Activated CD4-positive, alpha-beta T cell treated with anti-CD3 and anti-CD28 coated beads, Interleukin-2, amount 10 ng/mL, durations not matched to agents 7 days and 5 days (primary cell): ENCODE measurements at regions not wholly inside any gene's neighbourhood (a gene's known extent, or its start where the extent isn't known, plus 50 kb on each side); places are given as distances from the start of the nearest gene placed in this dataset.
"Not testable (repeated sequence)": the region's sequence is repeated elsewhere in the genome, so short reads cannot be mapped to it uniquely, and the experiment has no call there.

ENCODE experiments used
- CTCF ChIA-PET: fragments of 350-600 bp; sonication (Branson Sonifier 250); formaldehyde crosslinking; loops from one replicate; lab custom pipeline; 2021; ENCODE audit warnings: antibody characterized with exemption; lab: Charles Lee
- POLR2A ChIA-PET: fragments of 350-600 bp; sonication (Branson Sonifier 250); formaldehyde crosslinking; loops from one replicate; lab custom pipeline; 2021; ENCODE audit warnings: antibody characterized with exemption; lab: Charles Lee
- DNase-seq: peaks from one replicate; pipeline ENCODE4 v3.0.0-alpha.2; 2020
- H3K27ac Mint-ChIP-seq: one replicate; pipeline ENCODE4 v1.8.0; 2021; ENCODE audit warnings: mild to moderate bottlenecking, moderate library complexity, mixed read lengths
- H3K27me3 Mint-ChIP-seq: one replicate; pipeline ENCODE4 v1.8.0; 2021; ENCODE audit warnings: mixed read lengths
- H3K36me3 Mint-ChIP-seq: one replicate; pipeline ENCODE4 v1.8.0; 2021; ENCODE audit warnings: low read depth, mixed read lengths
- H3K4me1 Mint-ChIP-seq: one replicate; pipeline ENCODE4 v1.8.0; 2021; ENCODE audit warnings: mixed read lengths
- H3K4me3 Mint-ChIP-seq: one replicate; pipeline ENCODE4 v1.8.0; 2021; ENCODE audit warnings: mild to moderate bottlenecking, moderate library complexity, mixed read lengths
- H3K9me3 Mint-ChIP-seq: one replicate; pipeline ENCODE4 v1.8.0; 2021; ENCODE audit warnings: mixed read lengths

- H3K27ac Mint-ChIP-seq = no peak overlapping the region
- CTCF ChIA-PET = no interaction called here
- DNase-seq = no peak
- no peaks in the 10 kb centered on the region for H3K9me3 Mint-ChIP-seq
- POLR2A ChIA-PET = no interaction called here
- no peak overlapping the region for H3K4me3 Mint-ChIP-seq
- H3K36me3 Mint-ChIP-seq = no peaks in the 10 kb centered on the region
- H3K27me3 Mint-ChIP-seq = no peaks in the 10 kb centered on the region
- H3K4me1 Mint-ChIP-seq = no peaks in the 10 kb centered on the region
Measured at GRCh38 chr4:126183206-126183605, 868.5 kb downstream of the FAT4 start.

- H3K27ac Mint-ChIP-seq = no peak overlapping the region
- POLR2A ChIA-PET = no interaction called here
- no peak for DNase-seq
- no peaks in the 10 kb centered on the region for H3K27me3 Mint-ChIP-seq
- no peaks in the 10 kb centered on the region for H3K36me3 Mint-ChIP-seq
- CTCF ChIA-PET = no interaction called here
- peaks cover 9% of the 10 kb centered on the region for H3K9me3 Mint-ChIP-seq
- no peak overlapping the region for H3K4me3 Mint-ChIP-seq
- no peaks in the 10 kb centered on the region for H3K4me1 Mint-ChIP-seq
Measured at GRCh38 chr4:126191536-126191935, 876.8 kb downstream of the FAT4 start.

GRCh38 chr4:126192506-126192905, 877.8 kb downstream of the FAT4 start:
- CTCF ChIA-PET = no interaction called here
- H3K27ac Mint-ChIP-seq = no peak overlapping the region

DNA sequence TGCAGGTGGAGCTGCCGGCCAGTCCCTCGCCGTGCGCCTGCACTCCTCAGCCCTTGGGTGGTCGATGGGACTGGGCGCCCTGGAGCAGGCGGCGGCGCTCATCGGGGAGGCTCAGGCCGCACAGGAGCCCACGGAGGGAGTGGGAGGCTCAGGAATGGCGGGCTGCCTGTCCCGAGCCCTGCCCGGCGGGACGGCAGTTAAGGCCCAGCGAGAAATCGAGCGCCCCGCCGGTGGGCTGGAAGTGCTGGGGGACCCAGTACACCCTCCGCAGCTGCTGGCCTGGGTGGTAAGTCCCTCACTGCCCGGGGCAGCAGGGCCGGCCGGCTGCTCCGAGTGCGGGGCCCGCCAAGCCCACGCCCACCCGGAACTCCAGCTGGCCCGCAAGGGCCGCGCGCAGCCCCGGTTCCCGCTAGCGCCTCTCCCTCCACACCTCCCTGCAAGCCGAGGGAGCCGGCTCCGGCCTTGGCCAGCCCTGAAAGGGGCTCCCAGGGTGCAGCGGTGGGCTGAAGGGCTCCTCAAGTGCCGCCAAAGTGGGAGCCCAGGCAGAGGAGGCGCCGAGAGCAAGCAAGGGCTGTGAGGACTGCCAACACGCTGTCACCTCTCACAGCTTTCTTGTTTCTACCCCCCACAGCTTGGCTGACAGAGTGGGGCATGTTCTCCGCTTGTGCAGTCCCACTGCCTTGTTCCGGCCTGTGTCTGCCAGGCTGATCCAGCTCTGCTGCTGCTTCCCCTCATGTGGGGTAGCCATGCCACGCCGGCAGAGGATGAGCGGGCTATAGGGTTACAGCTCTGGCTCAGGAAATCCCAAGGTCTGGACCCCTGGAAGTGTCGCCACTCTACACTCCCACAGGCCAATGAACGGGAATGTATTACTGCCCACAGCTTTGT, 886.7 kb downstream of the FAT4 start:
- H3K27me3 Mint-ChIP-seq, H3K4me1 Mint-ChIP-seq, H3K27ac Mint-ChIP-seq, H3K4me3 Mint-ChIP-seq, CTCF ChIA-PET, H3K9me3 Mint-ChIP-seq, POLR2A ChIA-PET, DNase-seq, H3K36me3 Mint-ChIP-seq: not testable (repeated sequence)

More at GRCh38 chr4:126192506-126192905, 877.8 kb downstream of the FAT4 start:
- Mint-ChIP-seq H3K9me3 (peaks cover 9% of the 10 kb centered on the region), H3K27me3 (no peaks in the 10 kb centered on the region), H3K4me1 (no peaks in the 10 kb centered on the region), H3K4me3 (no peak overlapping the region), H3K36me3 (no peaks in the 10 kb centered on the region)
- DNase-seq = no peak
- POLR2A ChIA-PET = no interaction called here

DNA sequence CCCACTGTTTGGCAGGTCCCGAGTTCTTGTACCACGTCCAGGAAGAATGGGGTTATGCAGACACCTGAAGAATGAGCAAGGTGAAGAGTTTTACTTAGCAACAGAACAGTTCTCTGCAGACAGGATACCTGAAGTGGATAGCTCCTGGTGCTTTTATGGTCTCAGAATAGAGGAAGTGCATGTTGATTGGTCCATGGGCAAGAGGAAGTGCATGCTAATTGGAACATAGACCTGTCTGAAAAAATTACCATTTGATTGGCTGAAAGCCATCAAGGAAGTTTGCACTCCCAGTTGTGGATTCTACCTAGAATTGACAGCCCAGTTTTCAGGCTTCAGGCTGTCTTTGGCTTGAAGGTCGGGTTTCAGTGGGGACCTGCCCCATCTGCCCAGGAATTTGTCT, 887.5 kb downstream of the FAT4 start:
- Mint-ChIP-seq H3K27me3 (no peaks in the 10 kb centered on the region), H3K4me3 (no peak overlapping the region), H3K9me3 (peaks cover 3% of the 10 kb centered on the region), H3K27ac (no peak overlapping the region), H3K36me3 (no peaks in the 10 kb centered on the region), H3K4me1 (no peaks in the 10 kb centered on the region)
- no peak for DNase-seq
- ChIA-PET POLR2A (no interaction called here), CTCF (no interaction called here)

- H3K4me3 Mint-ChIP-seq = no peak overlapping the region
- H3K4me1 Mint-ChIP-seq = no peaks in the 10 kb centered on the region
- no peaks in the 10 kb centered on the region for H3K36me3 Mint-ChIP-seq
- ChIA-PET POLR2A (no interaction called here), CTCF (no interaction called here)
- no peaks in the 10 kb centered on the region for H3K27me3 Mint-ChIP-seq
- no peak overlapping the region for H3K27ac Mint-ChIP-seq
- peaks cover 5% of the 10 kb centered on the region for H3K9me3 Mint-ChIP-seq
- no peak for DNase-seq
Measured at GRCh38 chr4:126207910-126208309, 893.2 kb downstream of the FAT4 start.

DNA sequence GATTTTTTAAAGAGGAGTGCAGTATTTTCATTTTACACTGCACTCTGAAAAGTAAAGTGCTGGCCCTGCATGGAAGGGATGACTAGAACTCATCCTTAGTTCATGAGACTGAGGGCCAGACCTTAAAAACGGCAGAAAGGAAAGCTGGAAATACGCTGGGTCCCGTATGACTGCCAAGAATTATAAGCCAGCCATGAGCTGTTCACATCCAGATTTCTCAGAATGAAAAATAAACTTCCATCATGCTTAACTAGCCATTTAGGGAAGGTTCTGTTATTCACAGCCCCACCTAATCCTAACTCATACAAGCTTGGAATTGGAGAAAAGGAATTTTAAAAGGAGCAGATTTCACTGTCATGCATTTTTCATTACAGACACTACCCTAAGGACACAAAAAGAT, 894.4 kb downstream of the FAT4 start:
- peaks cover 5% of the 10 kb centered on the region for H3K9me3 Mint-ChIP-seq
- no peak for DNase-seq
- no peaks in the 10 kb centered on the region for H3K36me3 Mint-ChIP-seq
- ChIA-PET POLR2A (no interaction called here), CTCF (no interaction called here)
- no peaks in the 10 kb centered on the region for H3K27me3 Mint-ChIP-seq
- H3K4me3 Mint-ChIP-seq = no peak overlapping the region
- no peaks in the 10 kb centered on the region for H3K4me1 Mint-ChIP-seq
- H3K27ac Mint-ChIP-seq = no peak overlapping the region

- no peak overlapping the region for H3K4me3 Mint-ChIP-seq
- ChIA-PET CTCF (no interaction called here), POLR2A (no interaction called here)
- no peaks in the 10 kb centered on the region for H3K4me1 Mint-ChIP-seq
- H3K27ac Mint-ChIP-seq = no peak overlapping the region
- no peaks in the 10 kb centered on the region for H3K9me3 Mint-ChIP-seq
- no peaks in the 10 kb centered on the region for H3K27me3 Mint-ChIP-seq
- no peak for DNase-seq
- H3K36me3 Mint-ChIP-seq = no peaks in the 10 kb centered on the region
Measured at GRCh38 chr4:126213996-126214395, 899.2 kb downstream of the FAT4 start.

GRCh38 chr4:126215759-126216158, 901.0 kb downstream of the FAT4 start:
- H3K36me3 Mint-ChIP-seq = no peaks in the 10 kb centered on the region
- H3K4me3 Mint-ChIP-seq = no peak overlapping the region
- no peaks in the 10 kb centered on the region for H3K4me1 Mint-ChIP-seq
- DNase-seq = no peak
- H3K27me3 Mint-ChIP-seq = no peaks in the 10 kb centered on the region
- H3K9me3 Mint-ChIP-seq = no peaks in the 10 kb centered on the region
- H3K27ac Mint-ChIP-seq = no peak overlapping the region
- POLR2A ChIA-PET = no interaction called here
- CTCF ChIA-PET = no interaction called here

- DNase-seq = no peak
- H3K4me3 Mint-ChIP-seq = no peak overlapping the region
- no peaks in the 10 kb centered on the region for H3K4me1 Mint-ChIP-seq
- ChIA-PET POLR2A (no interaction called here), CTCF (no interaction called here)
- H3K36me3 Mint-ChIP-seq = no peaks in the 10 kb centered on the region
- no peaks in the 10 kb centered on the region for H3K9me3 Mint-ChIP-seq
- H3K27ac Mint-ChIP-seq = no peak overlapping the region
- no peaks in the 10 kb centered on the region for H3K27me3 Mint-ChIP-seq
Measured at GRCh38 chr4:126216611-126217010, 901.9 kb downstream of the FAT4 start.

DNA sequence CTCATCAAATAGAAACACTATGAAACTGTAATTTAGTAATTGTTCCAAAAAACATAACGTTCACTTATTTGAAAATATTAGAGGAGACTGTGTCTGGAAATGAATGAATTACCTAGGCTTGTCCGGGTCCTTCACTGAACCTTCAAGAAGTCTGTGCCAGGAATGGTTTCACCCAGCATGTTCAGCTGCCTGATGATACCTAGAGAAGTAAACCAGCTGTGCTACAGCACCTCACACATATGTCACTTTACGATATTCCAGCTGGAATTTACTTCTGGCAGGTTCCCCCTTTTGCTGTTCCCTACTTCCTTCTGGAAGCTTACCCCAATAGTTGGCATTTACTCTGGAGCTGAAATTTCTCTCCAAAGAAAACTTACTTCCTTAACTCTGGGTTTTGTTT, 906.5 kb downstream of the FAT4 start:
- H3K4me3 Mint-ChIP-seq = no peak overlapping the region
- no peaks in the 10 kb centered on the region for H3K36me3 Mint-ChIP-seq
- ChIA-PET CTCF (no interaction called here), POLR2A (no interaction called here)
- no peaks in the 10 kb centered on the region for H3K27me3 Mint-ChIP-seq
- DNase-seq = no peak
- H3K9me3 Mint-ChIP-seq = peaks cover 2% of the 10 kb centered on the region
- no peaks in the 10 kb centered on the region for H3K4me1 Mint-ChIP-seq
- H3K27ac Mint-ChIP-seq = no peak overlapping the region

- H3K4me1 Mint-ChIP-seq = no peaks in the 10 kb centered on the region
- ChIA-PET POLR2A (no interaction called here), CTCF (no interaction called here)
- H3K36me3 Mint-ChIP-seq = no peaks in the 10 kb centered on the region
- peaks cover 2% of the 10 kb centered on the region for H3K9me3 Mint-ChIP-seq
- DNase-seq = no peak
- no peaks in the 10 kb centered on the region for H3K27me3 Mint-ChIP-seq
- H3K27ac Mint-ChIP-seq = no peak overlapping the region
- no peak overlapping the region for H3K4me3 Mint-ChIP-seq
Measured at GRCh38 chr4:126221717-126222340, 907.1 kb downstream of the FAT4 start.

GRCh38 chr4:126223784-126224407, 909.1 kb downstream of the FAT4 start:
- CTCF ChIA-PET = no interaction called here
- Mint-ChIP-seq H3K4me3 (no peak overlapping the region), H3K27ac (no peak overlapping the region), H3K4me1 (no peaks in the 10 kb centered on the region), H3K9me3 (peaks cover 2% of the 10 kb centered on the region), H3K36me3 (no peaks in the 10 kb centered on the region), H3K27me3 (no peaks in the 10 kb centered on the region)
- POLR2A ChIA-PET = no interaction called here
- no peak for DNase-seq
